ENCODE measurements at regions not wholly inside any gene's neighbourhood (a gene's known extent, or its start where the extent isn't known, plus 50 kb on each side); places are given as distances from the start of the nearest gene placed in this dataset.

- TF ChIP-seq CTCF (IDR thresholded peaks at IDR 0.05; ENCODE audit: low read depth, low read length): no peak
- H3K4me3 ChIP-seq (ENCODE audit: low read depth, low read length): no peak overlapping the region
These were observed 156.4 kb downstream of the PTPRU start for GRCh38 chr1:29392486-29393450.

DNA sequence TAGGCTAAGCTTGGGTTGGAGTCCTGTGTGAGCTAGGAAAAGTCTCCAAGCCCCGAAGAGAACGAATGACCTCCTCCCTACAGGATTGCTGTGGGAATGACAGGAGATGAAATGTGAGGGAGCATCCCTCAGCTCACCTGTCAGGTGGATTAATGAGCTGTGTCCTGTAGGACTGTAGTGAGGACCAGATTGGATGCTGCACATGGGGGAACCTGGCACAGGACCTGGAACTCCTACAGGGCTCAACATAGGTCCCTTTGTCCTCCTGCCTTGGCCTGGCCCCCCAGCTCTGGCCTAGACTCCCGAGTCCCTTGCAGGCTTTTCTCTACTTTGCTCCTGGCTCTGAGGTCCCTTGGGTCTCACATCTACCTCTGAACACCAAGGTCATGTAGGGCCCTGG is 155.7 kb downstream of the PTPRU start:
- no peak overlapping the region for H3K4me3 ChIP-seq (ENCODE audit: low read depth, low read length)
- TF ChIP-seq CTCF (IDR thresholded peaks at IDR 0.05; ENCODE audit: low read depth, low read length): no peak

GRCh38 chr1:29391362-29391880 is 155.1 kb downstream of the PTPRU start:
- no peak overlapping the region for H3K4me3 ChIP-seq (ENCODE audit: low read depth, low read length)
- TF ChIP-seq CTCF (IDR thresholded peaks at IDR 0.05; ENCODE audit: low read depth, low read length): no peak

DNA sequence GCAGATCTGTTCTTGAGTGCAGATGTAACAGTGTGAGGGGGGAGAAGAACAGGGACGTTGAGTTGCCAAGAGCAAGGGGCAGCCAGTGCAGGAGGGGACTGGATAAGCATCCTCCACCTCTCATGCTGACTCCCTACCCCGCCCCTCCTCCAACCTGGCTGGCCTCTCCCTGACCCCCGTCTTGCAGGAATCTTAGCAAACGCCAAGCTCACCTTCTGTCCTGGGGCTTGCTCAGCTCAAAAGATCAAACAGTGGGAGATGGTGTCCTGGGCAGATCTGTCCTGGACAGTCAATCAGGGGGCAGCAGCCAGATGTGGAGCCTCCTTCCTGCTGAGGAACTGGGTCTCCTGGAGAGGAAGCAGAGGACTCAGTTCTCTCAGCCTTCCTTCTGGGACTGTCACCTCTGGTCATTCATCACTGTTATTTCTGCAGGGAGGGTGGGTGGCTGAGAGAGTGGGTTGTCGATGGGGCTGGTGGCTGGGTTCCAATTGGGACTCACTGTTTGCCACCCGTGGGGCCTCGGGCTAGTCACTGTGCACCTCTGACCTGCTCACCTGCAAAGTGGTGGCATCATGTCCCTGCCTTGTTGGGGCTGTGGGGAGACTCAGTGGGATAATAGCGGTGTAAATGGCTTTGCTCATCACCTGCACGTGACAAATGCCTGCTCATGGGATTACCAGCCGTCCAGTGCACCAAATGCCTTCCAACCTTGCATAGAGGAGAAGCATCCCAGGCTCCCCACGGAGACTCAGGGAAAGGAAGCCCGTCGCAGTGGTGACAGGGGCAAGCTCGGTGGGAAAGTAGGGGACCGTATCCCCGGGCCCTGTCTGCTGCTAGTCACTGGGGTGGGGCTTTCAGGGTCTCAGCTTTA is 154.4 kb downstream of the PTPRU start:
- no peak overlapping the region for H3K4me3 ChIP-seq (ENCODE audit: low read depth, low read length)
- no peak for TF ChIP-seq CTCF (IDR thresholded peaks at IDR 0.05; ENCODE audit: low read depth, low read length)

GRCh38 chr1:29390075-29390474 is 153.8 kb downstream of the PTPRU start:
- H3K4me3 ChIP-seq (ENCODE audit: low read depth, low read length): no peak overlapping the region
- TF ChIP-seq CTCF (IDR thresholded peaks at IDR 0.05; ENCODE audit: low read depth, low read length): no peak

GRCh38 chr1:29389533-29390041 is 153.3 kb downstream of the PTPRU start:
- no peak overlapping the region for H3K4me3 ChIP-seq (ENCODE audit: low read depth, low read length)
- TF ChIP-seq CTCF (IDR thresholded peaks at IDR 0.05; ENCODE audit: low read depth, low read length): no peak

Measured in WI38 (cell line).